NCI-H446 treated with DMSO at 0.1 percent for 48 hours (cell line): ENCODE measurements at regions not wholly inside any gene's neighbourhood (a gene's known extent, or its start where the extent isn't known, plus 50 kb on each side); places are given as distances from the start of the nearest gene placed in this dataset.
"Not testable (repeated sequence)": the region's sequence is repeated elsewhere in the genome, so short reads cannot be mapped to it uniquely, and the experiment has no call there.

Experiments
- DNase-seq: peaks from one replicate; lab custom pipeline; 2025; lab: John Stamatoyannopoulos, UW

GRCh38 chr7:86012971-86013370 is 630.7 kb upstream of the GRM3 start:
- no peak for DNase-seq

GRCh38 chr7:86008898-86009297 is 634.8 kb upstream of the GRM3 start:
- no peak for DNase-seq

GRCh38 chr7:86006909-86007308 is 636.8 kb upstream of the GRM3 start:
- no peak for DNase-seq

DNA sequence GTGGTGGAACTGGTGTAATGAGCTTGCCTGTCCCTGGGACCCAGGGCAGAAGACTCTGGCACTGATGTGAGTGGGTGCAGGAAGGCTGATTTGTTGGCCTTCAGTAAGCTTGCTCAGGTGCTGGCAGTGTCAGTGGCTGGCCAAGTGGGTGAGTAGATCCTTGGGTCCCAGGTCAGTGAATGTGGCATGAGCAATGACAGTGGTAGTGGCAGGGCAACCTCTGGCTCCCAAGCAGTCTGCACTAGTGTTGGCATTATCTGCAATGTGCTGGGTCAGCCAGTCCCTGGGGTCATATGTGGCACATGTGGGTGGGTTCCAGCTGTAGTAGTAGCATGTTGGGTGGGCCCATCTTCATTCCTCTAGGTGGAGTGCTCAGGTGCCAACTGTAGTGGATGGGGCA is 640.9 kb upstream of the GRM3 start:
- no peak for DNase-seq

- DNase-seq: no peak
Observed at GRCh38 chr7:85997515-85997914, 646.2 kb upstream of the GRM3 start.

GRCh38 chr7:85995101-85995500 is 648.6 kb upstream of the GRM3 start:
- DNase-seq: no peak

GRCh38 chr7:85980740-85981139 is 663.0 kb upstream of the GRM3 start:
- no peak for DNase-seq

DNA sequence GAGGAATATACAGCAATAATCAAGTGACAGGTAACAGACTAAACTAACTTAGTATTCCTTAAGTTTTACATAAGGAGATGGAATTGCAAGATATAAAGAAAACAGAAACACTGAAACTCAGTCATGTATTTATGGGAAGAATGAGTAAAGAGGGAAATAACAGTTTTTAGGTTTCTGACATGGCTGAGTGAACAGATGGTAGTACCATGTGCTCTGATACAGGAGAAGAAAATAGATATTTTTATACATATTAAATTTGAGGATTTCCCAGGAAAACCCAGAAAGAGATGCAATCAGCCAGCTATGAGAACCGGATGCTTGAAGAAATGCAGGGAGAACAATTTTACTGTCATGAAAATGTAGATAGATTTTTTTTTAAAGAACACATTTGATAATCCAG is 669.5 kb upstream of the GRM3 start:
- DNase-seq: no peak

DNA sequence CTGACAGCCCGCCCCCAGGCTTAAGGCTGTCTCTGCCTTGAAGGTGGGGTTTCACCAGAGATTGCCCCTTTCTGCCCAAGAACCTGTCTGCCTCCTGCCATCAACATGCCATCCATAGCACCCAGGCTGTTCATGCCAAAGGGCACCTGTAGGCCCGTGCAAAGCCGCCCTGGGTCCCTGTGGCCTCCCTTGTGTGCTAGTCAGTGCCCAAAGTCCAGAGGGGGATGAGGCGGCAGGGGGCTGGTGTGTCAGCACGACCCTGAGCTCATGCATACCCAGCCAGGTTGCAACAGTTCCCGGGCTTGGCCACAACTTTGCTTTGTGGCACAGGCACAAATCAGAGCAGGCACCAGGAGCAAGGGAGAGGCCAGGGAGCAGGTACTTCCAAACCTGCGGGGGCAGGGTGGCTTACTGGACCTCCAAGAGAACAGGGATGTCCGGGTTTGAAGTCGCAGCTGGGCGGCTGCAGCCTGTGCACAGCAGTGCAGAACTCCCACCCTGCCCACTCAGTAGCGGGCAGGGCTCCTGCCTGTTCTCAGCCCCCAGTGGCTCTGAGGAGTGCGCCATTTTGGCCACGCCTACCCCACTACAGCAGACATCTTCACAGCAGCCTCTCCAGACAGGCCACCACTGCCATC is 671.1 kb upstream of the GRM3 start:
- DNase-seq: no peak

DNA sequence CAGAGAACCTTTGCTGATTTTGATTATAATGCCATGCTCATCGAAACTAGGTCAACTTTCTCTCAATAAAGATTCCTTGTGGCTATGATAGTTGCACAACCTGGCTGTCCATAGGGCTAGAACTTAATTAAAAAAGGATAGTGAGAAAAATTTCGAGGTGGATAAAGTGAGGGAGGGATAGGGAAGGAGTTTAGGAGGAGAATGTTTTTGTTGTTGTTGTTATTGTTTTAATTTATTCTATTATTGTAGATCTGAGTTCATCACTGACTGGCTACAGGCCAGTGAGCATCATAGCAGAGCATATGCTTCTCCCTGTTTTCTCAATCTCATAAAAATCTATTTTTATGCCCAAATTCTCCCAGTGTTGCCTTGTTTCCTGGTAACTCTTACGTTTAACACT is 688.7 kb upstream of the GRM3 start:
- DNase-seq: no peak

DNA sequence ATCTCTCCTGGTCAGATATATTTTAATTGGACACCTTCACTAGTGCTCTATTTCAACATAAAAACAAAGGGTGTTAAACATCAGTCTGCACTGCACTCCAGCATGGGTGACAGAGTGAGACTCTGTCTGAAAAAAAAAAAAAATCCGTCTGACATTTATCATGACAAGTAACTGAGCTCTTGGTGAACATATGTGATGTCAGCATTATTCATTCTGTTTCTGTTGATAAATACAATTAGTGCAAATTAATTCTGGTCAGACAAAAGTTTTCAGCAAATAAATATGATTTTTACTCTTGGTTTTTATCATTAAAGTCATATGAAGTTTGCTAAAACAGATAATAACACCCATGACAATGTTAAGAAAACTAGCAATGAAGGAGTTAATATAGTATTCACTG is 692.8 kb upstream of the GRM3 start:
- DNase-seq: no peak

DNA sequence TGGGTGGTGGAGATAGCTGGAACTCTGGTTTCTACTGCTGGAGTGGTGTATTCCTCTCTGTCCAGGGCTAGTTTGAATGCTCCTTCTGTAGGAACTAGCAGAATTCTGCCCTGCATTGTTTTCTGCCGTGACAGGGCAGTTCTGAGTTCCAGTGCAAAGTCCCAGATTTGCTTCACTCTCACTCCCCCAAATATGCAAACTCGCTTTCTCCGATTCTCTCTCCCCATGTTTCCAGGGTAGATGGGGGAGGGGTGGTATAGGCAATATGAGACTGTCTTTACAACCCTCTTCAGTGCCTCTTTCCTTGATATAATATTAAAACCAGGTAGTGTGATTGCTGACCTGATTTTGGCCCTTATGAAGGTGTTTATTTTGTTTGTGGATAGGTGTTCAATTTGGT is 693.3 kb upstream of the GRM3 start:
- no peak for DNase-seq

GRCh38 chr7:85947767-85948166 is 695.9 kb upstream of the GRM3 start:
- DNase-seq: no peak

GRCh38 chr7:85940798-85941197 is 702.9 kb upstream of the GRM3 start:
- no peak for DNase-seq

DNA sequence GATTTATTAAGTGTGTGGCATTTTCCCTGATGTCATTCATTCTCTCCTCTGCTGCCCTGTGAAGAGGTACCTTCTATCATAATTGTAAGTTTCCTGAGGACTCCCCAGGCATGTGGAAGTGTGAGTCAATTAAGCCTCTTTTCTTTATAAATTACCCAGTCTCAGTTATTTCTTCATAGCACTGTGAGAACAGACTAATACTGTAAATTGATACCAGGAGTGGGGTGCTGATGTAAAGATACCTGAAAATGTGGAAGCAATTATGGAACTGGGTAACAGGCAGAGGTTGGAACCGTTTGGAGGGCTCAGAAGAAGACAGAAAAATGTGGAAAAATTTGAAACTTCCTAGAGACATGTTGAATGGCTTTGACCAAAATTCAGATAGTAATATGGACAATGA is 711.8 kb upstream of the GRM3 start:
- DNase-seq: no peak

- no peak for DNase-seq
Observed at GRCh38 chr7:85928500-85928899, 715.2 kb upstream of the GRM3 start.

GRCh38 chr7:85927226-85927625 is 716.5 kb upstream of the GRM3 start:
- no peak for DNase-seq

DNA sequence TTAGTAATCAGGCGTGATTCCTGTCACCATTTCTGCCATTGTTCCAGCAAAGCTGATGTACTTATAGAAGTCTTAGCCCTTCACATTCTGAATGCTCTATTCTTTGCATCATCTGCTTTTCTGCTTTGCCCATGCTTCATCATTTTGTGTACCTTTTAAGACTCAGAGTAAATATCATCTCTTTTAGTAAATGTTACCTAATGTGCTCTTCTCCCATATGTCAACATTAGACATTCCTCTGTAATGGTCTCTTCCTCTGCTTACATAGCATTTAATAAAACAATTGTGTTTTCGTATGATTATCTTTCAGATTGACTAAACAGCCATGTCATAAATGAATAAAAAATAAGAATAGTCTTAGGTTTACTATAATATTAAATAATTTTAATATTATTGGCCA is 719.6 kb upstream of the GRM3 start:
- DNase-seq: no peak

DNA sequence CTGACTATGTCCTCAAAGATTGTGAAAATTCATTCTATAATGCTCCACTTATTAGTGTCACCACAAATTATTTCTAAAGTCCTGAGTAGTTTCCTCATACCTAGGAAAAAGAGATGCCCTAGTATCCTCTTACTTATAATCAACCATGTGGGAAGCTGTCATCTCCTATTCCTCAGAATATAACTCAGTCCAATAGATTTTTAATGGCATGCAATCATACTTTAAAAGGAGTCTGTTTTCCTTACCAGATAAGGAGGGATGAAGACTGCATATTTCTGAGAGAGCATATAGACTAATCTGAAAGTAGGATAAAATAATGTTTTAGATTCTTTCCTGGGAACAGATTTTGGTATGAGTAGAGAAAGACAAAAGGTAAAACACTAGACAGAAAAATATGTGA is 727.7 kb upstream of the GRM3 start:
- DNase-seq: no peak

- DNase-seq: no peak
Observed at GRCh38 chr7:85914437-85914836, 727.6 kb upstream of the SEMA3D start.

- no peak for DNase-seq
Observed at GRCh38 chr7:85908051-85908450, 721.2 kb upstream of the SEMA3D start.

DNA sequence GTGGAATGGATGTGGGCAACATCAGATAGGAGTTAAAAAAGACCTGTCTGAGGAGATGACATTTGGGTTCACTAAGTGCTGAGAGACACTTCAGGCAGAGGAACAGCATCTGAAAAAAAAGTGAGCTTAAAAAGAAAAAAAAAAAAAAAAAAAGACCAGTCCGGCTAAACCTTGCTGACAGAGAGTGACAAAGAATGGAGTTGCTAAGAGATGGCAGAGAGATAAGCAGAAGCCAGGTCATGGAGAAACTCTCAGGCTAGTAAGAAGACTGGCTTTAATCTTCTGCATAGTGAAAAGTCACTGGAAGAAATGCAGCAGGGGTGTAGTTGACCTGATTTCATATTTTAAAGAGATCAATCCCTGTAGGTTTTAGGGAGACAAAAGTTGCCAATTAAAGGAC is 711.1 kb upstream of the SEMA3D start:
- DNase-seq: no peak

DNA sequence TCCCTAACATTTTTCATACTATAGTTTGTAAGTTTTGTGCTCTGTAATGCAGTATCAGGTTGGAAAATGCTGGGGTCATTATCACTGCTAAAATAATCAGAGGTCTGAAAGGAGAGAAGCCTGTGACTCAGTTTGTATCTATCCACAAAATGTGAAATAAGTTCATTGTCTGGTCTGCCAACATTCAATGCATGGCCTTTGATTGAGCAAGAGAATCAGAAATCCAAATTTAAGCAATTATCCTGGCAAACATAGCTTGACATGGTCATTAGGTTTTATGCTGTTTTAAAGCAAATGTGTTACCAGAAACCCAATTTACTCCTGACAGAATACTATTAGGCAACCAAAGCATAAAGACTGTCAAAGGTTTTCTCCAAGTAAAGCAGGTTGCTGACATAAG is 709.7 kb upstream of the SEMA3D start:
- no peak for DNase-seq

GRCh38 chr7:85895835-85896234 is 709.0 kb upstream of the SEMA3D start:
- no peak for DNase-seq

GRCh38 chr7:85891900-85892299 is 705.0 kb upstream of the SEMA3D start:
- not testable (repeated sequence) for DNase-seq
